ENCODE measurements at regions not wholly inside any gene's neighbourhood (a gene's known extent, or its start where the extent isn't known, plus 50 kb on each side); places are given as distances from the start of the nearest gene placed in this dataset.
A peak's percentile ranks its signal among the peaks of the same experiment; 100 is the strongest.
"Not testable (repeated sequence)": the region's sequence is repeated elsewhere in the genome, so short reads cannot be mapped to it uniquely, and the experiment has no call there.

- no peak for TF ChIP-seq CTCF (conservative IDR thresholded peaks at IDR 0.05)
- H3K27ac ChIP-seq, result no peak overlapping the region
Measured at GRCh38 chr12:46970636-46971035, 108.8 kb upstream of the PCED1B start.

GRCh38 chr12:46973937-46974336 lies 105.5 kb upstream of the PCED1B start:
- H3K27ac ChIP-seq, result not testable (repeated sequence)

GRCh38 chr12:46977871-46978375 lies 101.5 kb upstream of the PCED1B start:
- H3K27ac ChIP-seq, result no peak overlapping the region
- TF ChIP-seq CTCF (conservative IDR thresholded peaks at IDR 0.05), result no peak

GRCh38 chr12:46981622-46982021 lies 97.8 kb upstream of the PCED1B start:
- no peak overlapping the region for H3K27ac ChIP-seq
- no peak for TF ChIP-seq CTCF (conservative IDR thresholded peaks at IDR 0.05)

GRCh38 chr12:46982629-46983392 lies 96.6 kb upstream of the PCED1B start:
- no peak overlapping the region for H3K27ac ChIP-seq
- TF ChIP-seq CTCF (conservative IDR thresholded peaks at IDR 0.05), result no peak

GRCh38 chr12:46983393-46983793 lies 96.0 kb upstream of the PCED1B start:
- TF ChIP-seq CTCF (conservative IDR thresholded peaks at IDR 0.05), result no peak
- H3K27ac ChIP-seq, result no peak overlapping the region

- no peak overlapping the region for H3K27ac ChIP-seq
- peak; percentile 92 for TF ChIP-seq CTCF (conservative IDR thresholded peaks at IDR 0.05)
Measured at GRCh38 chr12:46983959-46984841, 95.2 kb upstream of the PCED1B start.
